ENCODE measurements at regions not wholly inside any gene's neighbourhood (a gene's known extent, or its start where the extent isn't known, plus 50 kb on each side); places are given as distances from the start of the nearest gene placed in this dataset.
A peak's percentile ranks its signal among the peaks of the same experiment; 100 is the strongest.

DNA sequence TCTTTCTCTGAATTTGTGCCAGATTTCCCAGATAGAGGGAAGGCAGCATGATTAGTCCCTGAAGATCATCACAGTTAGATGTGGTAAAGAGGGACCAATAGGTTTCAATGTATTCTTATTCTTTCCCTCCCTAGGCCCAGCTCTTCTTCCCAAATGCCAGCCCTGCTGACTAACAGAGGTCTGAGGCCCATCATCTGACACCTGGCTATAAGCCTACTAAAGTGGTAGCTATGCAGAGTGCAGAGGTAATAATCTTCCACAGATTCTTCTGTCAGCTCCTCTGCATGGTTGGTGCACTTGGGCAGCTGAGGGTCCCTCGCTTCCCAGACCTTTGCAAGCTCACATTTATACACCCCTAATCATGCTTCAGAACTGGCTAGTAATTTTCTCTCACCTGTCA lies 63.7 kb upstream of the PZP start:
- Histone ChIP-seq H3K4me1 (ENCODE audit: insufficient read depth, low read length) (no peaks in the 10 kb centered on the region), H3K36me3 (ENCODE audit: insufficient read depth, low read length) (no peaks in the 10 kb centered on the region), H3K4me3 (ENCODE audit: low read length in 2 of 2) (no peak overlapping the region), H3K27me3 (ENCODE audit: insufficient read depth, low read length) (no peaks in the 10 kb centered on the region), H3K9me3 (ENCODE audit: control insufficient read depth in 1 of 2, low read length in 2 of 2) (no peaks in the 10 kb centered on the region), H3K27ac (ENCODE audit: low read depth, low read length) (no peak overlapping the region)
- intact Hi-C loops (cut with micrococcal nuclease): no loop called here
- no peak overlapping the region for H3K4me3 Mint-ChIP-seq
- no peaks in the 10 kb centered on the region for H3K36me3 Mint-ChIP-seq
- H3K27ac Mint-ChIP-seq: no peak overlapping the region
- no peak for DNase-seq
- CTCF ChIA-PET (ENCODE audit: partially characterized antibody): no interaction called here
- peaks cover 0 to 2% (median 0%) of the 10 kb centered on the region in 8 donors for H3K9me3 Mint-ChIP-seq
- POLR2A ChIA-PET (ENCODE audit: partially characterized antibody): no interaction called here
- H3K4me1 Mint-ChIP-seq: peaks cover 0 to 1% (median 0%) of the 10 kb centered on the region in 4 donors
- peaks cover 2 to 4% of the 10 kb centered on the region in 2 donors for H3K27me3 Mint-ChIP-seq

DNA sequence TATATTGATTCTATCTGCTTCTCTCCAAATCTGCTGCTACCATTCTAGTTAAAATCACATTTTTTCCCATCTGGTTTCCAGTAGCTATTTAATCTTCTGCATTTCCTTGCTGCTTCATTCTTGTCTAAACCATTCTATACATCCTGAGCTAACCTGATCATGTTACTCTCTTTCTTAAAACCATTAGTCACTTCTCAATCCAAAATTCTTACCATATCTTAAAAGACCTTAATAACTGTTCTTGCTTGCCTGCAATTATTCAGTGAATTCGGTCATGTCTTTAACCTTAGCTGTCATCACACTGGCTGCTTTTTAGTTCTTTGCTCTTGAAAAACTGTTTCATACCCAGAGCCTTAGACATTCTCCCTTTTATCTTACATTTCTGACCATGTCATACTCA lies 56.4 kb upstream of the PZP start:
- Histone ChIP-seq H3K27me3 (ENCODE audit: insufficient read depth, low read length) (no peaks in the 10 kb centered on the region), H3K4me1 (ENCODE audit: insufficient read depth, low read length) (no peaks in the 10 kb centered on the region), H3K9me3 (ENCODE audit: control insufficient read depth in 1 of 2, low read length in 2 of 2) (no peaks in the 10 kb centered on the region), H3K4me3 (ENCODE audit: low read length in 2 of 2) (no peak overlapping the region), H3K27ac (ENCODE audit: low read depth, low read length) (no peak overlapping the region), H3K36me3 (ENCODE audit: insufficient read depth, low read length) (no peaks in the 10 kb centered on the region)
- Mint-ChIP-seq H3K27me3 (peaks cover 0 to 1% of the 10 kb centered on the region in 2 donors), H3K4me1 (peaks cover 0 to 1% (median 0%) of the 10 kb centered on the region in 4 donors), H3K27ac (peak overlapping the region in 1 of 7 donors; percentile 1), H3K9me3 (no peaks in the 10 kb centered on the region), H3K4me3 (no peak overlapping the region), H3K36me3 (peaks cover 0 to under 1% of the 10 kb centered on the region in 2 donors)
- ChIA-PET POLR2A (ENCODE audit: partially characterized antibody) (no interaction called here), CTCF (ENCODE audit: partially characterized antibody) (no interaction called here)
- DNase-seq: no peak
- intact Hi-C loops (cut with micrococcal nuclease): no loop called here

DNA sequence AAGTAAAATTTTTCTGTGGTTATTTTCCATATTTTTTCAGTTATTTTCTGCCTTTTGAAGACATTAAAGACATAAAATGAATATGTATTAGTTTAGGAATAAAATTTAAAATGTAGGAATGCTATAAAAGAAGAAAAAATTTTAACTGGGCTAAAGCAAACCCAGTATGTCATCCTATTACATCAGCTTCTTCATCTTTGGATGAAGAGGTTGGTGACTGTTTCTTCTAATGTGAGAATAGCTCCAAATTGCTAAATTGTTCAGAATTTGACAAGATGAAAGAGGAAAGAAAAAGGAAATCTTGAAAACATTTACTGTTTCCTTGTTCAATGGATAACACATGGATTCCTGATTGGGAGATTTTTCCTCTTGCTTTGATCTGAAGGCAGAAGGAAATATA lies 52.7 kb upstream of the PZP start:
- Mint-ChIP-seq H3K27me3 (no peaks in the 10 kb centered on the region), H3K4me3 (no peak overlapping the region), H3K27ac (no peak overlapping the region), H3K36me3 (peaks cover 6 to 13% of the 10 kb centered on the region in 2 donors), H3K4me1 (no peaks in the 10 kb centered on the region), H3K9me3 (no peaks in the 10 kb centered on the region)
- no peak overlapping the region for H3K4me3 ChIP-seq (ENCODE audit: low read length in 2 of 2)
- H3K27ac ChIP-seq (ENCODE audit: low read depth, low read length): no peak overlapping the region
- H3K9me3 ChIP-seq (ENCODE audit: control insufficient read depth in 1 of 2, low read length in 2 of 2): no peaks in the 10 kb centered on the region
- no peaks in the 10 kb centered on the region for H3K4me1 ChIP-seq (ENCODE audit: insufficient read depth, low read length)
- H3K36me3 ChIP-seq (ENCODE audit: insufficient read depth, low read length): no peaks in the 10 kb centered on the region
- intact Hi-C loops (cut with micrococcal nuclease): no loop called here
- DNase-seq: no peak
- ChIA-PET CTCF (ENCODE audit: partially characterized antibody) (no interaction called here), POLR2A (ENCODE audit: partially characterized antibody) (no interaction called here)
- H3K27me3 ChIP-seq (ENCODE audit: insufficient read depth, low read length): no peaks in the 10 kb centered on the region

DNA sequence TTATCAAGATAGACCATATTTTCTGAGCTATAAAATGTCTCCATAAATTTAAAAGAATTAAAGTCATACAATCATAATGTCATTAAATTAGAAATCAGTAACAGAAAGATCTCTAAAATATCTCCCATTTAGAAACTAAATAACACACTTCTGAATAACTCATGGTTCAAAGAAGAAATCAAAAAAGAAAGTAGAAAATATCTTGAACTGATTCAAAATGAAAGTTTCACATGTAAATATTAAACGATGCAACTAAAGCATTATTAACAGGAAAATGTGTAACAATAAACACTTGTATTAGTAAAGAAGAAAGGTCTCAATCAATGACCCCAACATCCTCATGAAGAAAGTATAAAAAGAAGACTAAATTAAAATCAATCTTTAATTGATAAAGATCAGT lies 50.5 kb upstream of the PZP start:
- H3K4me3 ChIP-seq (ENCODE audit: low read length in 2 of 2): no peak overlapping the region
- POLR2A ChIA-PET (ENCODE audit: partially characterized antibody): no interaction called here
- H3K27ac Mint-ChIP-seq: no peak overlapping the region
- H3K4me1 ChIP-seq (ENCODE audit: insufficient read depth, low read length): no peaks in the 10 kb centered on the region
- H3K36me3 Mint-ChIP-seq: peaks cover 10 to 24% of the 10 kb centered on the region in 2 donors
- no peak for DNase-seq
- CTCF ChIA-PET (ENCODE audit: partially characterized antibody): interaction anchor here (1.3 kb wide), 1 partner anchor 194 kb away, joined by 3 read pairs; no protein-coding TSS in a partner anchor
- H3K36me3 ChIP-seq (ENCODE audit: insufficient read depth, low read length): no peaks in the 10 kb centered on the region
- H3K9me3 ChIP-seq (ENCODE audit: control insufficient read depth in 1 of 2, low read length in 2 of 2): no peaks in the 10 kb centered on the region
- no peaks in the 10 kb centered on the region for H3K4me1 Mint-ChIP-seq
- H3K9me3 Mint-ChIP-seq: no peaks in the 10 kb centered on the region
- no peaks in the 10 kb centered on the region for H3K27me3 ChIP-seq (ENCODE audit: insufficient read depth, low read length)
- H3K4me3 Mint-ChIP-seq: no peak overlapping the region
- intact Hi-C loops (cut with micrococcal nuclease): no loop called here
- no peaks in the 10 kb centered on the region for H3K27me3 Mint-ChIP-seq
- H3K27ac ChIP-seq (ENCODE audit: low read depth, low read length): no peak overlapping the region
